Right lobe of liver (tissue), 4 donors: ENCODE measurements at regions not wholly inside any gene's neighbourhood (a gene's known extent, or its start where the extent isn't known, plus 50 kb on each side); places are given as distances from the start of the nearest gene placed in this dataset.

ENCODE experiments used
- POLR2A ChIP-seq: fragments of 450-650 bp; IDR thresholded peaks from one replicate; pipeline ENCODE4 v1.6.1; 2017; ENCODE audit warnings: antibody characterized with exemption, mild to moderate bottlenecking
- TF ChIP-seq, protein P1 (sequence below), 4 donors: fragments of 200-600 bp in 3 of 4; fragments of 450-650 bp in 1 of 4; IDR thresholded peaks; one replicate each; pipeline versions ENCODE4 v1.5.1 to v1.8.0; 2016 to 2022; ENCODE audit warnings: antibody characterized with exemption in 4 of 4, mild to moderate bottlenecking in 2 of 4
- donor health status: DM: no; HTN: no; CAD: no.
- donor health status: DM: no; HTN: no; CAD: no.
- donor health status: DM: no; HTN: yes; CAD: no.

- TF ChIP-seq, protein P1, sequence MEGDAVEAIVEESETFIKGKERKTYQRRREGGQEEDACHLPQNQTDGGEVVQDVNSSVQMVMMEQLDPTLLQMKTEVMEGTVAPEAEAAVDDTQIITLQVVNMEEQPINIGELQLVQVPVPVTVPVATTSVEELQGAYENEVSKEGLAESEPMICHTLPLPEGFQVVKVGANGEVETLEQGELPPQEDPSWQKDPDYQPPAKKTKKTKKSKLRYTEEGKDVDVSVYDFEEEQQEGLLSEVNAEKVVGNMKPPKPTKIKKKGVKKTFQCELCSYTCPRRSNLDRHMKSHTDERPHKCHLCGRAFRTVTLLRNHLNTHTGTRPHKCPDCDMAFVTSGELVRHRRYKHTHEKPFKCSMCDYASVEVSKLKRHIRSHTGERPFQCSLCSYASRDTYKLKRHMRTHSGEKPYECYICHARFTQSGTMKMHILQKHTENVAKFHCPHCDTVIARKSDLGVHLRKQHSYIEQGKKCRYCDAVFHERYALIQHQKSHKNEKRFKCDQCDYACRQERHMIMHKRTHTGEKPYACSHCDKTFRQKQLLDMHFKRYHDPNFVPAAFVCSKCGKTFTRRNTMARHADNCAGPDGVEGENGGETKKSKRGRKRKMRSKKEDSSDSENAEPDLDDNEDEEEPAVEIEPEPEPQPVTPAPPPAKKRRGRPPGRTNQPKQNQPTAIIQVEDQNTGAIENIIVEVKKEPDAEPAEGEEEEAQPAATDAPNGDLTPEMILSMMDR (IDR thresholded peaks at IDR 0.05) = no peak
- no peak for TF ChIP-seq POLR2A
These were observed 93.5 kb upstream of the ANO1 start for GRCh38 chr11:69984457-69985261.
